ENCODE measurements at regions not wholly inside any gene's neighbourhood (a gene's known extent, or its start where the extent isn't known, plus 50 kb on each side); places are given as distances from the start of the nearest gene placed in this dataset.

- DNase-seq (ENCODE audit: low spot score) = no peak
- Mint-ChIP-seq H3K36me3 (ENCODE audit: low read depth) (no peaks in the 10 kb centered on the region), H3K27me3 (ENCODE audit: low read depth) (peaks cover 18% of the 10 kb centered on the region), H3K9me3 (no peaks in the 10 kb centered on the region), H3K4me1 (ENCODE audit: low read depth) (peaks cover 34% of the 10 kb centered on the region), H3K4me3 (no peak overlapping the region), H3K27ac (no peak overlapping the region)
Observed at GRCh38 chr3:101940521-101941317, 91.4 kb downstream of the NFKBIZ start.

GRCh38 chr3:101941318-101942040, 92.2 kb downstream of the NFKBIZ start:
- DNase-seq (ENCODE audit: low spot score) = no peak
- Mint-ChIP-seq H3K4me1 (ENCODE audit: low read depth) (peaks cover 37% of the 10 kb centered on the region), H3K4me3 (no peak overlapping the region), H3K9me3 (no peaks in the 10 kb centered on the region), H3K27ac (no peak overlapping the region), H3K27me3 (ENCODE audit: low read depth) (peaks cover 23% of the 10 kb centered on the region), H3K36me3 (ENCODE audit: low read depth) (no peaks in the 10 kb centered on the region)

- H3K27ac Mint-ChIP-seq = no peak overlapping the region
- H3K27me3 Mint-ChIP-seq (ENCODE audit: low read depth) = peaks cover 20% of the 10 kb centered on the region
- DNase-seq (ENCODE audit: low spot score) = no peak
- H3K4me1 Mint-ChIP-seq (ENCODE audit: low read depth) = peaks cover 29% of the 10 kb centered on the region
- peak overlapping the region; percentile 61 for H3K4me3 Mint-ChIP-seq
- H3K36me3 Mint-ChIP-seq (ENCODE audit: low read depth) = no peaks in the 10 kb centered on the region
- no peaks in the 10 kb centered on the region for H3K9me3 Mint-ChIP-seq
Observed at GRCh38 chr3:101942356-101942755, 93.0 kb downstream of the NFKBIZ start.

GRCh38 chr3:101943029-101943428, 93.7 kb downstream of the NFKBIZ start:
- Mint-ChIP-seq H3K36me3 (ENCODE audit: low read depth) (no peaks in the 10 kb centered on the region), H3K27me3 (ENCODE audit: low read depth) (peaks cover 20% of the 10 kb centered on the region), H3K27ac (no peak overlapping the region), H3K4me1 (ENCODE audit: low read depth) (peaks cover 25% of the 10 kb centered on the region), H3K4me3 (peak overlapping the region; percentile 10), H3K9me3 (peaks cover 2% of the 10 kb centered on the region)
- DNase-seq (ENCODE audit: low spot score) = no peak

GRCh38 chr3:101944308-101944707, 95.0 kb downstream of the NFKBIZ start:
- peaks cover 21% of the 10 kb centered on the region for H3K27me3 Mint-ChIP-seq (ENCODE audit: low read depth)
- no peak overlapping the region for H3K4me3 Mint-ChIP-seq
- H3K4me1 Mint-ChIP-seq (ENCODE audit: low read depth) = peaks cover 25% of the 10 kb centered on the region
- H3K36me3 Mint-ChIP-seq (ENCODE audit: low read depth) = no peaks in the 10 kb centered on the region
- peaks cover 3% of the 10 kb centered on the region for H3K9me3 Mint-ChIP-seq
- no peak for DNase-seq (ENCODE audit: low spot score)
- H3K27ac Mint-ChIP-seq = no peak overlapping the region

- Mint-ChIP-seq H3K27me3 (ENCODE audit: low read depth) (peaks cover 23% of the 10 kb centered on the region), H3K36me3 (ENCODE audit: low read depth) (no peaks in the 10 kb centered on the region), H3K9me3 (peaks cover 3% of the 10 kb centered on the region), H3K27ac (no peak overlapping the region), H3K4me3 (no peak overlapping the region), H3K4me1 (ENCODE audit: low read depth) (peaks cover 30% of the 10 kb centered on the region)
- no peak for DNase-seq (ENCODE audit: low spot score)
Observed at GRCh38 chr3:101945980-101946379, 96.7 kb downstream of the NFKBIZ start.

- H3K27me3 Mint-ChIP-seq (ENCODE audit: low read depth) = peaks cover 23% of the 10 kb centered on the region
- DNase-seq (ENCODE audit: low spot score) = no peak
- peaks cover 3% of the 10 kb centered on the region for H3K9me3 Mint-ChIP-seq
- H3K4me3 Mint-ChIP-seq = no peak overlapping the region
- no peak overlapping the region for H3K27ac Mint-ChIP-seq
- H3K4me1 Mint-ChIP-seq (ENCODE audit: low read depth) = peaks cover 28% of the 10 kb centered on the region
- H3K36me3 Mint-ChIP-seq (ENCODE audit: low read depth) = no peaks in the 10 kb centered on the region
Observed at GRCh38 chr3:101946906-101947305, 97.6 kb downstream of the NFKBIZ start.

- H3K4me3 Mint-ChIP-seq = no peak overlapping the region
- H3K27me3 Mint-ChIP-seq (ENCODE audit: low read depth) = peaks cover 15% of the 10 kb centered on the region
- peak; percentile 47 for DNase-seq (ENCODE audit: low spot score)
- H3K36me3 Mint-ChIP-seq (ENCODE audit: low read depth) = no peaks in the 10 kb centered on the region
- peaks cover 3% of the 10 kb centered on the region for H3K9me3 Mint-ChIP-seq
- no peak overlapping the region for H3K27ac Mint-ChIP-seq
- H3K4me1 Mint-ChIP-seq (ENCODE audit: low read depth) = peaks cover 12% of the 10 kb centered on the region
Observed at GRCh38 chr3:101950510-101950909, 101.2 kb downstream of the NFKBIZ start.

GRCh38 chr3:101950985-101951733, 101.8 kb downstream of the NFKBIZ start:
- Mint-ChIP-seq H3K9me3 (peaks cover 3% of the 10 kb centered on the region), H3K36me3 (ENCODE audit: low read depth) (no peaks in the 10 kb centered on the region), H3K27ac (no peak overlapping the region), H3K4me1 (ENCODE audit: low read depth) (peaks cover 6% of the 10 kb centered on the region), H3K4me3 (no peak overlapping the region), H3K27me3 (ENCODE audit: low read depth) (peaks cover 13% of the 10 kb centered on the region)
- DNase-seq (ENCODE audit: low spot score) = no peak

GRCh38 chr3:101954361-101954760, 105.0 kb downstream of the NFKBIZ start:
- H3K4me3 Mint-ChIP-seq = no peak overlapping the region
- no peaks in the 10 kb centered on the region for H3K9me3 Mint-ChIP-seq
- no peaks in the 10 kb centered on the region for H3K36me3 Mint-ChIP-seq (ENCODE audit: low read depth)
- H3K27me3 Mint-ChIP-seq (ENCODE audit: low read depth) = peaks cover 14% of the 10 kb centered on the region
- H3K27ac Mint-ChIP-seq = no peak overlapping the region
- peaks cover 5% of the 10 kb centered on the region for H3K4me1 Mint-ChIP-seq (ENCODE audit: low read depth)
- no peak for DNase-seq (ENCODE audit: low spot score)

- Mint-ChIP-seq H3K4me1 (ENCODE audit: low read depth) (peaks cover 5% of the 10 kb centered on the region), H3K27ac (no peak overlapping the region), H3K27me3 (ENCODE audit: low read depth) (peaks cover 13% of the 10 kb centered on the region), H3K4me3 (no peak overlapping the region), H3K9me3 (no peaks in the 10 kb centered on the region), H3K36me3 (ENCODE audit: low read depth) (no peaks in the 10 kb centered on the region)
- DNase-seq (ENCODE audit: low spot score) = no peak
Observed at GRCh38 chr3:101954936-101955335, 105.6 kb downstream of the NFKBIZ start.

- H3K27ac Mint-ChIP-seq = no peak overlapping the region
Observed at GRCh38 chr3:101962055-101962454, 112.7 kb downstream of the NFKBIZ start.

GRCh38 chr3:101963902-101964362, 114.6 kb downstream of the NFKBIZ start:
- peaks cover 10% of the 10 kb centered on the region for H3K4me1 Mint-ChIP-seq (ENCODE audit: low read depth)
- H3K36me3 Mint-ChIP-seq (ENCODE audit: low read depth) = peaks cover 4% of the 10 kb centered on the region
- H3K27me3 Mint-ChIP-seq (ENCODE audit: low read depth) = peaks cover 10% of the 10 kb centered on the region
- DNase-seq (ENCODE audit: low spot score) = peak; percentile 28
- H3K27ac Mint-ChIP-seq = no peak overlapping the region
- no peak overlapping the region for H3K4me3 Mint-ChIP-seq
- H3K9me3 Mint-ChIP-seq = peaks cover 12% of the 10 kb centered on the region

More at GRCh38 chr3:101962055-101962454, 112.7 kb downstream of the NFKBIZ start:
- Mint-ChIP-seq H3K27me3 (ENCODE audit: low read depth) (peaks cover 8% of the 10 kb centered on the region), H3K4me3 (no peak overlapping the region), H3K9me3 (no peaks in the 10 kb centered on the region), H3K36me3 (ENCODE audit: low read depth) (no peaks in the 10 kb centered on the region), H3K4me1 (ENCODE audit: low read depth) (peaks cover 10% of the 10 kb centered on the region)
- no peak for DNase-seq (ENCODE audit: low spot score)

- Mint-ChIP-seq H3K4me3 (no peak overlapping the region), H3K27ac (no peak overlapping the region), H3K27me3 (ENCODE audit: low read depth) (peaks cover 10% of the 10 kb centered on the region), H3K4me1 (ENCODE audit: low read depth) (peaks cover 10% of the 10 kb centered on the region), H3K36me3 (ENCODE audit: low read depth) (peaks cover 4% of the 10 kb centered on the region), H3K9me3 (peaks cover 17% of the 10 kb centered on the region)
- DNase-seq (ENCODE audit: low spot score) = no peak
Observed at GRCh38 chr3:101964861-101965260, 115.5 kb downstream of the NFKBIZ start.
